ENCODE measurements at regions not wholly inside any gene's neighbourhood (a gene's known extent, or its start where the extent isn't known, plus 50 kb on each side); places are given as distances from the start of the nearest gene placed in this dataset.

GRCh38 chr21:38909109-38909508 is 103.4 kb downstream of the ETS2 start:
- TF ChIP-seq EP300 (IDR thresholded peaks at IDR 0.05) (no peak), POLR2AphosphoS5 (IDR thresholded peaks at IDR 0.05) (no peak), CTCF (IDR thresholded peaks at IDR 0.05) (no peak), POLR2A (IDR thresholded peaks at IDR 0.05) (no peak)
- Histone ChIP-seq H3K4me3 (no peak overlapping the region), H3K9me3 (no peaks in the 10 kb centered on the region), H3K27ac (peak overlapping the region in 3 of 4 donors; percentile 79 to 82 (median 79)), H3K4me1 (peaks cover 0 to 32% (median 28%) of the 10 kb centered on the region in 4 donors), H3K36me3 (no peaks in the 10 kb centered on the region), H3K27me3 (no peaks in the 10 kb centered on the region)
- DNase-seq, result no peak
- intact Hi-C loops (cut with DNase I), result loop anchor here (5.0 kb wide), 1 partner anchor 1143 kb away; no protein-coding TSS in a partner anchor
- WGBS, 2 donors, result 91 to 97% methylated on average over 8 of the region's 8 CpGs

GRCh38 chr21:38908537-38908936 is 102.8 kb downstream of the ETS2 start:
- 91% methylated on average over 4 of the region's 4 CpGs for WGBS, 2 donors
- DNase-seq, result no peak
- TF ChIP-seq POLR2A (IDR thresholded peaks at IDR 0.05) (no peak), CTCF (IDR thresholded peaks at IDR 0.05) (no peak), EP300 (IDR thresholded peaks at IDR 0.05) (no peak), POLR2AphosphoS5 (IDR thresholded peaks at IDR 0.05) (no peak)
- intact Hi-C loops (cut with DNase I), result loop anchor here (5.0 kb wide), 1 partner anchor 1144 kb away; no protein-coding TSS in a partner anchor
- Histone ChIP-seq H3K4me3 (no peak overlapping the region), H3K36me3 (no peaks in the 10 kb centered on the region), H3K27ac (peak overlapping the region in 3 of 4 donors; percentile 79 to 82 (median 79)), H3K4me1 (peaks cover 0 to 29% (median 26%) of the 10 kb centered on the region in 4 donors), H3K9me3 (no peaks in the 10 kb centered on the region), H3K27me3 (no peaks in the 10 kb centered on the region)

- DNase-seq, result no peak
- Histone ChIP-seq H3K4me3 (no peak overlapping the region), H3K36me3 (no peaks in the 10 kb centered on the region), H3K27me3 (no peaks in the 10 kb centered on the region), H3K27ac (peak overlapping the region in 3 of 4 donors; percentile 29 to 79 (median 79)), H3K4me1 (peaks cover 0 to 17% (median 17%) of the 10 kb centered on the region in 4 donors), H3K9me3 (no peaks in the 10 kb centered on the region)
- TF ChIP-seq EP300 (IDR thresholded peaks at IDR 0.05), result no peak
- no peak for TF ChIP-seq POLR2AphosphoS5 (IDR thresholded peaks at IDR 0.05)
- no peak for TF ChIP-seq CTCF (IDR thresholded peaks at IDR 0.05)
- no peak for TF ChIP-seq POLR2A (IDR thresholded peaks at IDR 0.05)
- WGBS, 2 donors, result 76 to 79% methylated on average over 8 of the region's 8 CpGs
- intact Hi-C loops (cut with DNase I), result loop anchor here (2.0 to 5.0 kb wide), 2 partner anchors 83 to 1147 kb away; no protein-coding TSS in a partner anchor
Measured at GRCh38 chr21:38905752-38906151, 100.0 kb downstream of the ETS2 start.

- Histone ChIP-seq H3K27me3 (no peaks in the 10 kb centered on the region), H3K4me3 (no peak overlapping the region), H3K27ac (peak overlapping the region in 3 of 4 donors; percentile 11 to 52 (median 23)), H3K9me3 (no peaks in the 10 kb centered on the region), H3K36me3 (no peaks in the 10 kb centered on the region), H3K4me1 (peaks cover 0 to 17% (median 17%) of the 10 kb centered on the region in 4 donors)
- DNase-seq, result no peak
- intact Hi-C loops (cut with DNase I), result loop anchor here (5.0 kb wide), 1 partner anchor 1147 kb away; no protein-coding TSS in a partner anchor
- TF ChIP-seq CTCF (IDR thresholded peaks at IDR 0.05), result no peak
- TF ChIP-seq POLR2A (IDR thresholded peaks at IDR 0.05), result no peak
- no peak for TF ChIP-seq EP300 (IDR thresholded peaks at IDR 0.05)
- no peak for TF ChIP-seq POLR2AphosphoS5 (IDR thresholded peaks at IDR 0.05)
- whole genome bisulfite sequencing, 2 donors, result 83 to 89% methylated on average over 4 of the region's 4 CpGs
Measured at GRCh38 chr21:38905328-38905727, 99.6 kb downstream of the ETS2 start.

Data from sigmoid colon (tissue), 6 donors.